Glomerular endothelial cell (primary cell): ENCODE measurements at regions not wholly inside any gene's neighbourhood (a gene's known extent, or its start where the extent isn't known, plus 50 kb on each side); places are given as distances from the start of the nearest gene placed in this dataset.

Experiments
- DNase-seq: peaks from one replicate; pipeline ENCODE4 v3.0.0-alpha.2; 2011; ENCODE audit warnings: low read depth, low spot score; ENCODE audit errors: extremely low read depth

- no peak for DNase-seq
These were observed 729.8 kb upstream of the SLC10A2 start for GRCh38 chr13:103795892-103796478.

DNA sequence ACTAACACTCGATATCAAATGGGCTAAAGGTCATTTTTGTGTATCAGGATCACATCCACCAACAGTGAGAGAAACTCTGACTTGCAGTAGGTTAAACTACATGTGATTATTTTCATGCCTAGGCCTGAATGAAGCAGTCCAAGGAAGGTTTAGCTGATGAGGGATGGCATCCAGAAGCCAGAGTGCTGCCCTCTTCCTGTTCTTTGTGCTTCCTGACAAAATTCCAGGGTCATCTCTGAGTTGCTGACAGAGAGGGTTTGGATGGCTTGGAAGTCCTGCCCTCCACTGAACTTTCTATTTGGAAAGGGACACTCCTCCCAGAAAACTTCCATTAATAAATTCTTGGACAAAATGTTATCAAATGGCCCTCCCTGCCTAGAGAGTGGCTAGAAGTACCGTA, 728.3 kb upstream of the SLC10A2 start:
- no peak for DNase-seq

GRCh38 chr13:103788061-103788652, 721.9 kb upstream of the SLC10A2 start:
- DNase-seq, result no peak

GRCh38 chr13:103772576-103772975, 706.4 kb upstream of the SLC10A2 start:
- no peak for DNase-seq

GRCh38 chr13:103762523-103762922, 696.3 kb upstream of the SLC10A2 start:
- DNase-seq, result no peak

DNA sequence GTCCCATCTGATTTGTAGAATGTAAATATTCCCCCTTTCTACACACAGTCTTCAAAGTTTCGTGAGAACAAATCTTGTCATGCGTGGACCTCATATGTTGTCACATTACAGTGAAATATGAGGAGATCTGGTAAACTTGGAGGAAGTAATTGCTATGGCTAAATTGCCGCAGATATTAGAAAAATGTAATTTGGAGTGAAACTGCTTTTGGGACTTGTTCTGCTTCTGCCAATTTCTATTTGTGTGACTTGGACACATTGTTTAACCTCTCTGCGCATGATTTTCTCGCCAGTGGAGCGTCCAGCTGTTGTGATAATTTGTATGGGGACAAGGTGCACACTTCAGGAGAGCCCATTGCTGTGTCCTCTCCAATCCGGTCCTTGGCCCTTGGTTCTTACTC, 693.1 kb upstream of the SLC10A2 start:
- no peak for DNase-seq

- DNase-seq, result no peak
These were observed 692.0 kb upstream of the SLC10A2 start for GRCh38 chr13:103758222-103758621.

GRCh38 chr13:103757361-103757760, 691.1 kb upstream of the SLC10A2 start:
- DNase-seq, result no peak

DNA sequence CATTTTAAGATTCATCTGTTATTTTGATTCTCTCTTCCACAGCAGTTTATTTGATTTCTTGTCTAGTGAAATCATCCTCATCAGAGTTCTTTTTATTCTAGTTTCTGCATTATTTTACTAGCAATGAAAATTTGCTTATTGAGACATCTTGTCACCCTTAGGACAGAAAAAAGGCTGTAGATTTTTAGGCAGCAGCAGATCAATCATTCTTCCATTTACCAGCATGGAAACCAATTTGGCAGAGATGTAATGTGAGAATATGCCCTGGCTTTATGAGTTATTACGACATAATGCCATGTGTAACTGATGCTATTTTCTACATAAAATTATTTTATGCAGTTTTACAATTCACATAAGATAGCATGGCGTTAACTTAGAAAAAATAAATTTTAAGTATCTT, 688.6 kb upstream of the SLC10A2 start:
- no peak for DNase-seq

DNA sequence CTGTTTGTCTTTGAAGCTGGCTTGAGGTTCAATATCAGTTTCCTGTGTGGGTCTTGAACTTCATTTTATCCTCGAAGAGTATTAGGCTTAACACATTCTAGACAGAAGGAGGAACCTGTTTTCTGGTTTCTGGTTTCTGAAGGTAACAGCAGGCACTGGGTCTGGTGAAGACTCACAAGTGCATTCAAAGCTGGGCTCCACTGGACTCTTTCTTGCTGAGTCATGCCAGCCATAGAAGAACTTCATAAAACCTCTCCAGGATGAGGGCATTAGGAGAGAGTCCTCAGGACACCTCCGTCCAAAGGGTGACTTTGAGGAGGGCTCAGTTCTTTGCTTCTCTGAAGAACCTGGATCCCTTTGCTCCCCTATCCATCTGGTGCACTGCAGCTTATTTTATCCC, 668.6 kb upstream of the SLC10A2 start:
- no peak for DNase-seq

DNA sequence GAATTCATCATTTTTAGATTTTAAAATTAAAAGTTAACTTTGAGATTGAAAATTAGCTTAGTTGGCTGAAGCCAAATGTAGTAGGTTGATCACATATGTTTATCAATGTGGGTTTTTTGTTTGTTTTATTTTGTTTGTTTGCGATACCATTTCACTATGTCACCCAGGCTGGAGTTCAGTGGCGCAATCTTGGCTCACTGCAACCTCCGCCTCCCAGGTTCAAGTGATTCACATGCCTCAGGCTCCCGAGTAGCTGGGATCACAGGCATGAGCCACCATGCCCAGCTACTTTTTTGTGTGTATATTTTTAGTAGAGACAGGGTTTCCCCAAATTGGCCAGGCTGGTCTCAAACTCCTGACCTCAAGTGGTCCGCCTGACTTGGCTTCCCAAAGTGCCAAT, 665.7 kb upstream of the SLC10A2 start:
- no peak for DNase-seq

DNA sequence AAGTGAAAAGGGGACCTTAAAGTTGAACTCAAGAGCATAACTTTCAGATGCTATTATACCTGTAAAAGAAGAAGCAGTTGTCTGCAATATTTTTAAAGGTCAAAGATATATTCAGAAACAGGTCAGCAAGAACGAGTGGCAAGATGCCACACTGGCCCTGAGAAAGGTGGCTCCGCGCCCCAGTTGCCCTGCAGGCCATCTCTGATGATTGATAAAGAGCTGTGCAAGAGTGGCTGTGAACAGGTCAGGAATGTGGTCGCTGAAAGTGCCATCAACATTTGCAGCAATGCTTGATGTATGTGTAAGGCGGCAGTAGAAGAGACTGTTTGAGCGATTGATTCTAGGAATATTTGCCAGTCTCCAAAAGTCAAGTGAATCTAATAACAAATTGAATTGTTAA, 664.2 kb upstream of the SLC10A2 start:
- DNase-seq, result no peak

GRCh38 chr13:103726808-103727207, 660.6 kb upstream of the SLC10A2 start:
- no peak for DNase-seq

DNA sequence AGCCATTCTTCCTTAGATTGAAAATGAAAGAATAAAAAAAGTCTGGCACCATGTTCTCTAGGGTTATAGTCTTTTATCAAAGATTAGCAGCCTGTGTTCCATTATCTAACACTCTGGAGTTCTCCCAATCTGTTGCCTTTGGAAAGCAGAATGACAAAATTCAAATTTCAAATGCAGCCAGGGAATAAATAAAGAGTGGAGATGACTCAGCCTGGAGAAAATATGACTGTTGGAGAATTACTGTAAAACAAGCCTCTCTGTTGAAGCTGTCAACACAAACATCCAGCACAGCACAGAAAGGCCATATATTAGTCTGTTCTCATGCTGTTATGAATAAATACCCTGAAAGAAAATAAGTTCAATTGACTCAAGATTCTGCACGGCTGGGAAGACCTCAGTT, 650.5 kb upstream of the SLC10A2 start:
- no peak for DNase-seq

DNA sequence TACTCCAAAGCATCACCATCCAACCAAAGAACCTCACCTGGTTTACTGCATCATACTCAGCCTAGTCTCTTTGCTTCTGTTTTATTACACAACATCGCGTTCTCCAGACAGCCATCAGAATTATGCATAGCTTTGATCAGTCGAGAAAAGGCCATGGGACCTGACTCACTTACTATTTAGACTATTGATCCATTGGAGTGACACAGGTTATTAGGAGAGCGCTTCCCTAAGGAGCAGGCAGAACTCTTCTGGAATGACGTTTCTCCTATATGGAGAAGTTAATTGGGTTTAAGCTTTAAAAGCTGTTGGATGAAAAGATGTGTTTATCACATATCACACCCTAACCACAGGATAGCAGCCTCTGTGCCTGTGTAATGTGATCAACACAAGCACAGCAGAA, 649.1 kb upstream of the SLC10A2 start:
- no peak for DNase-seq

GRCh38 chr13:103703246-103703645, 637.0 kb upstream of the SLC10A2 start:
- DNase-seq, result no peak

DNA sequence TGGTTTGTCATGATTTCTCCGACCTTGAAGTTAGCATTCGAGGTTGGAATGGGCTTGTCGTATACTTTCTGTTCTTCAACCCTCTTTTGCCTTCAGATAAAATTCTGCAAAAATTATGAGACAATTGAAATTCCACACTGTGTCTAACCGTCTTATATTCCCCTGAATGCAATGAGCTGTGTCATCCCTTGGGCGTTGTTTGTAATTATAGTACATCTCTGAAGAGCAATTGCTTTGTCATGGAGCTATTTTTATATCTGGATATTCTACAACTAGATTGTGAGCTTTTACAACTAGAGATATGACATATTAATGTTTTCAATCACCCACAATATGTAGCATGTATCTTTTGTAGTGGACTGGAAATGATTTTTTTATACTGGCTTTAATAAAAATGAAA, 631.8 kb upstream of the SLC10A2 start:
- no peak for DNase-seq

DNA sequence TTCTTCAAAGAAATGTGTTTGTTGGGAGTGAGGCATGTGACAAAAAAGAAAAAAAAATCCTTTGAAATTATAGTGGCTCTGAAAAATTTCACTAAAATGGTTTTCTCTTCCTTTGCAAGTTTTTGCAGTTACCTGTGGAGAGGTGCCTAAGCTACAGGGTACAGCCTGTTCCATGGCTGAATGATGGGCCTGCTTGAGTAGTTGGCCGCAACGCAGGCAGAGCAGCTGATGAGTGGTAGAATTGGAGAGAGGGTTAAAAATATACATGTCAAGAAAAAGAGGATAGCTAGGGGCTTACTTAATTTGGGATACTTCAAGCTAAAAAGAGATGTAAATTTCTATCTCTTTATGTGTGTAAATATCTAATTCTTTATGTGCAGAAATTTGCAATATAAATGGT, 629.1 kb upstream of the SLC10A2 start:
- DNase-seq, result no peak

DNA sequence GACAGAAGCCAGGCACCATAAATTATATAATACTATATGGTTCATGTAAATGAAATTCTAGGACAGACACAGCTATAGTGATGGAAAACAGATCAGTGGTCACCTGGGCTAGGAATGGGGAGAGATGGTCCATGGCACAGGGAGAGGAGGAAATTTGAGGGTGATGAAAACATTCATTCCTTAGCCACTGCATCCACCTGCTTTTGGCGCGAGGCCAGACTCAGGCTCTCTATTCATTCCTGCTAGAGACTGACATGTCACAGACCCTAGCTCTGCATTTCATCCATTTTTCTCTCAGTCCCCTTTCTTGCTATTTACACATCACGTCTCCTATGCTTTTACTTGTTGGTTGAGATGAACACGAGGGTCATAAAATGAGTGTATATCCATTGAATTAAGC, 628.3 kb upstream of the SLC10A2 start:
- DNase-seq, result no peak

GRCh38 chr13:103694033-103694432, 627.8 kb upstream of the SLC10A2 start:
- DNase-seq, result no peak

DNA sequence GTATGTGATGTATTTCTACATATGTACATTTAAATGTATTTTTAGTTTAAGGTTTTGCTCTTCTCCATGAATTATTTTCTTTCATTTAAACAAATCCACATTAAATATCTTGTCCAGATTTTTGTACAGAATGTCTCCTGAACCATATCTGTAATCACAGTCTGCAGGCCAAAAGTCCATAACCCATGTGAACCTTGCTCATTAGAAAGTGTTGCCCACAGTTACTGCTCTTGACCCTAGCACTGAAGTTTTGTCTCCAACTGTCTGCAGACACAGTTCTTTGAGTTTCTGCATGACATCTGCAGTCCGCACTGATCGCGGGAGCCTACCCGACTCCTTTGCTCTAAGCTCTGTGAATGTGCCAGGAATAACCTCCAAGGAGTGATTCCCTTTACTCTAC, 626.2 kb upstream of the SLC10A2 start:
- no peak for DNase-seq

DNA sequence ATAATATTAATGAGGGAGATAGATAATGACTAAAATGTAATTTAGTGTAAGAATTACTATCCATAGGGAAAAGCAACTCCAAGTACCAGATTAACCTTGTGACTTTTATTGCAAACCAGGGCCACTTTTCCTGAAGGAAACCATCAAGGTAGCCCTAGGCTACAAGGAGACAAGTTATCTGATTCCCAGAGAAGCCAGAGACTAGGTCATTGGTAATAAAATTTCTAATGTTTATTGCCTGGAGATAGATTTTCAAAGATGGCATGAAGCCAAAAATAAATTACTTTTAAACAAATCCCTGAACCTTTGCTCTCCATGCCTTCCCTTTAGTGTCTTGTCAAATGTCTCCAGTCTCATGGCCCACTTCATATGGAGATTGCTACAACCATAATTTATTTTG, 610.1 kb upstream of the SLC10A2 start:
- DNase-seq, result no peak

DNA sequence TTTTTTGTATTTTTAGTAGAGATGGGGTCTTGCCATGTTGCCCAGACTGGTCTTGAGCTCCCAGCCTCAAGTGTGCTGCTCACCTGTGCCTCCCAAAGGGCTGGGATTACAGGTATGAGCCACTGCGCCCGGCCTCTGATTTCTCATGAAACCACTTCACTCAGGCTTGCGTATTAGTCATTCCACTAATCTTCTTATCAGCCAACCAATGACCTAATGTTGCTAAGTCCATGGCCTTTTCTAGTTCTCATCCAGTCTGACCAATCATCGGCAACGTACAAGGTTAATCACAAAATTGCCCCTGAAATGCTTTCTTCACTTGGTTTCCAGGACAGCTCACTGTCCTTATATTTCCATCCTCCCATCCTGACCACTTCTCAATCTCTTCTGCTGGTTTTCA, 605.3 kb upstream of the SLC10A2 start:
- DNase-seq, result no peak
